ENCODE measurements at regions not wholly inside any gene's neighbourhood (a gene's known extent, or its start where the extent isn't known, plus 50 kb on each side); places are given as distances from the start of the nearest gene placed in this dataset.

DNA sequence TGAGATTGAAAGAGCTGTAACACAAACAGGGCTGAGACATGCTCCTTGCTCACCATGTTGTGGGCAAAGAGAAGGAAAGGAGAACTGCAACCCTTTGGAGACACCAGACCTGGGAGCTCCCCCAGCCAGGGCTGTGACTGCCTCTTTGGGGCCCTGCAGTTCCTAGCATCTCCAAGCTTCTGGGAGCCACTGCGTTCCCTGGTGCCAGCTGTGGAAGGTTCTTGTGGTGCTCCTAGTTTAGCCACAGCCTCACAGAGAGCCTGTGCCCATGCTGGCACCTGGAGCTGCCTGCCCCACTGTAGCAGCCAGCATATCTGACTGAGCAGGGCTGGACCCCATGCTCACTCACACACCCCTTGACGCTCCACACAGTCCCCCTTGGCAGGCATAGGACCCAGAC, 141.7 kb downstream of the PDHA2 start:
- Histone ChIP-seq H3K36me3 (no peaks in the 10 kb centered on the region), H3K27ac (no peak overlapping the region), H3K27me3 (ENCODE audit: insufficient read depth, low read depth, severe bottlenecking) (no peaks in the 10 kb centered on the region), H3K9me3 (ENCODE audit: severe bottlenecking) (peaks cover 18% of the 10 kb centered on the region), H3K4me3 (ENCODE audit: low read depth, low read length) (no peak overlapping the region)
- no peak for DNase-seq
- TF ChIP-seq, protein P1, sequence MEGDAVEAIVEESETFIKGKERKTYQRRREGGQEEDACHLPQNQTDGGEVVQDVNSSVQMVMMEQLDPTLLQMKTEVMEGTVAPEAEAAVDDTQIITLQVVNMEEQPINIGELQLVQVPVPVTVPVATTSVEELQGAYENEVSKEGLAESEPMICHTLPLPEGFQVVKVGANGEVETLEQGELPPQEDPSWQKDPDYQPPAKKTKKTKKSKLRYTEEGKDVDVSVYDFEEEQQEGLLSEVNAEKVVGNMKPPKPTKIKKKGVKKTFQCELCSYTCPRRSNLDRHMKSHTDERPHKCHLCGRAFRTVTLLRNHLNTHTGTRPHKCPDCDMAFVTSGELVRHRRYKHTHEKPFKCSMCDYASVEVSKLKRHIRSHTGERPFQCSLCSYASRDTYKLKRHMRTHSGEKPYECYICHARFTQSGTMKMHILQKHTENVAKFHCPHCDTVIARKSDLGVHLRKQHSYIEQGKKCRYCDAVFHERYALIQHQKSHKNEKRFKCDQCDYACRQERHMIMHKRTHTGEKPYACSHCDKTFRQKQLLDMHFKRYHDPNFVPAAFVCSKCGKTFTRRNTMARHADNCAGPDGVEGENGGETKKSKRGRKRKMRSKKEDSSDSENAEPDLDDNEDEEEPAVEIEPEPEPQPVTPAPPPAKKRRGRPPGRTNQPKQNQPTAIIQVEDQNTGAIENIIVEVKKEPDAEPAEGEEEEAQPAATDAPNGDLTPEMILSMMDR (IDR thresholded peaks at IDR 0.05; ENCODE audit: low read depth, low read length) = no peak

DNA sequence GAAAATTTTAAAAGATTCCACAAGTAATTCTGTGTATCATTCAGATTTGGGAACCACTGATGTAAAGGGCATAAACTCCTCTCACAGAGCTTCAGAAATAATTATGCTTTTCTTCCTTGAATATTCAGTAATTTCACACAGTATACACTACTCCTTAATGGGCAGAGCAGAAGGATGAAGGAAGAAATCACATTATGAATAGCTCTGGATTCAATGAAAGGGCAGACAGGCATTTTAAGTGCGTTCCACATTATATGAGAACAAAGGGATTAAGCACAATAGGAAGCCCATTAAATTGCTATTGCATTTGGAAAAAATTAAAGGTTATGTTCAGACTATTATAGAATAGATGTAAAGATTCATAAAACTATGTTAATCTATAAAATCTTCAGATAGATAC, 142.6 kb downstream of the PDHA2 start:
- H3K36me3 ChIP-seq = no peaks in the 10 kb centered on the region
- H3K4me3 ChIP-seq (ENCODE audit: low read depth, low read length) = no peak overlapping the region
- no peak overlapping the region for H3K27ac ChIP-seq
- TF ChIP-seq, protein P1 (IDR thresholded peaks at IDR 0.05; ENCODE audit: low read depth, low read length) = no peak
- no peaks in the 10 kb centered on the region for H3K27me3 ChIP-seq (ENCODE audit: insufficient read depth, low read depth, severe bottlenecking)
- no peak for DNase-seq
- H3K9me3 ChIP-seq (ENCODE audit: severe bottlenecking) = peaks cover 18% of the 10 kb centered on the region

DNA sequence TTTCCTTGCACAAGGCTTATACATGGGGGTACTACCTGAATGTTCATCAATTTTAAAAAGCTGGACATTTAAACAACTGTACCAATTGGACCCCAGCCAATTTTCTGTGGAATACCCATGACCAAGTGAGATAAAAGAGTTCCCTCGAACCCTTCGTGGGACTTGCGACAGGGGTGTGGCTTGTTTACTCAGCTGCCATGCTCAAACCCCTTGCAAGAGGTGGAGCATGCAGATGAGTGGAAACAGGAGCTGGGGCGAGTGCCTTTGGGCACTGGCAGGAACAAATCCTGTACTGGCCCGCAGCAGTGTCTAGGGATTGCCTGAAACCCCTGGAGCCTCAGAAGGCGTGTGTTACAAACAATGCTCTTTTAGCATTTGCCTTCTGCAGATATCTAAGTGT, 144.2 kb downstream of the PDHA2 start:
- H3K27ac ChIP-seq = no peak overlapping the region

DNA sequence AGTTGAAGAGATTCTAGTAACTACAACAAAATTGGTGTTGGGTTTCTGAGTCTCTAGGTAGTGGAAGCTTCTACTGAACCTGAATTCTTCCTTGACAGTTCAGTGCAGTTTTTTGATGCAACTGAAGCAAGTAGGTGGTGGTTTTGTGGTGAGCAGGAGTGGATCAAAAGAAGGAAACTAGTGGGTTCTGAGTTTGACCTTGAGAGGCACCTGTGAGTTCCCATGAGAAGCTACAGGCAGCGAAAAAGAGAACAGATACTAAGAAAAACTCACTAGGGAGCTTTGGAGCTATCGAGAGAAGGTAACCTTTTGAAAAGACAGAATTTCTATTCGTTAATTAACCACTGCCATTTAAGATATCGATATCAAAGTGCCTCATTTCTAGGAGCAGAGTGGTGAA, 145.2 kb downstream of the PDHA2 start:
- H3K27me3 ChIP-seq (ENCODE audit: insufficient read depth, low read depth, severe bottlenecking) = no peaks in the 10 kb centered on the region
- no peak overlapping the region for H3K4me3 ChIP-seq (ENCODE audit: low read depth, low read length)
- H3K27ac ChIP-seq = no peak overlapping the region
- DNase-seq = no peak
- TF ChIP-seq, protein P1 (IDR thresholded peaks at IDR 0.05; ENCODE audit: low read depth, low read length) = no peak
- H3K36me3 ChIP-seq = no peaks in the 10 kb centered on the region
- H3K9me3 ChIP-seq (ENCODE audit: severe bottlenecking) = peaks cover 13% of the 10 kb centered on the region

More for the DNA sequence above, 144.2 kb downstream of the PDHA2 start:
- Histone ChIP-seq H3K36me3 (no peaks in the 10 kb centered on the region), H3K4me3 (ENCODE audit: low read depth, low read length) (no peak overlapping the region), H3K27me3 (ENCODE audit: insufficient read depth, low read depth, severe bottlenecking) (no peaks in the 10 kb centered on the region), H3K9me3 (ENCODE audit: severe bottlenecking) (peaks cover 18% of the 10 kb centered on the region)
- DNase-seq = no peak
- TF ChIP-seq, protein P1 (IDR thresholded peaks at IDR 0.05; ENCODE audit: low read depth, low read length) = no peak

DNA sequence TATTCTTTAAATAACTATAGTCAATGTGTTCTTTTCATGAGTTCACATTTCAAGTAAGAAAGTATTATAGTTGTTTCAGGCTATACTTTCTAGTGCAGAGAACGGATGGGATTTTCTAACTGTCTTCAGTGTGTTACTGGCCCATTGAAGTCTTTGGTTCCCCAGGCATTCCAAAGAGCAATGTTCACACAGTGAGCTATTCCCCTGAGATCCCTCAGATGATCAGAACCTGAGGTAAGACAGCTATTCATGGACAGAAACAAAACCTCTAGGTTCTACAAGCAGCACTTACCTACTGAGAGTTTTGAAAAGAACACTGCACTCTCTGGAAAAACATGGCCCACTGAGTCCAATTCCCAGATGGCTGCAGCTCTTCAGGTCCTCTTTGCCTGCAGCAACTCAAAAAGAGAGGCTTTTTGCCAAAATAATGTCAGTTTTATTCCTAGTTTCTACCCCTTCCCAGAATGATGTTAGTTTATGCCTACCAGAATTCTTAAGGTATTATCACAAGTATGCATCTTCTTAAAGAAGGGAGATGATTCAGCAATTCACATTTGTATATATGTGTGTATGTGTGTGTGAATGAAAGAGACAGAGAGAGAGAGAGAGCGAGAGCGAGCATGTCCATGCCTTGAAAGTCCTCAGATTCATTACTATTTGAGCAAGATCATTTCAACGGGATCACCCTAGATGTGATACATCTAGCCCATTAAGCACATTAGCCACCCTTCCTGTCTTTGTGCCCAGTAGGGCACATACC, 146.1 kb downstream of the PDHA2 start:
- Histone ChIP-seq H3K36me3 (no peaks in the 10 kb centered on the region), H3K27ac (no peak overlapping the region), H3K4me3 (ENCODE audit: low read depth, low read length) (no peak overlapping the region), H3K9me3 (ENCODE audit: severe bottlenecking) (peaks cover 3% of the 10 kb centered on the region), H3K27me3 (ENCODE audit: insufficient read depth, low read depth, severe bottlenecking) (no peaks in the 10 kb centered on the region)
- DNase-seq = no peak
- TF ChIP-seq, protein P1 (IDR thresholded peaks at IDR 0.05; ENCODE audit: low read depth, low read length) = no peak

DNA sequence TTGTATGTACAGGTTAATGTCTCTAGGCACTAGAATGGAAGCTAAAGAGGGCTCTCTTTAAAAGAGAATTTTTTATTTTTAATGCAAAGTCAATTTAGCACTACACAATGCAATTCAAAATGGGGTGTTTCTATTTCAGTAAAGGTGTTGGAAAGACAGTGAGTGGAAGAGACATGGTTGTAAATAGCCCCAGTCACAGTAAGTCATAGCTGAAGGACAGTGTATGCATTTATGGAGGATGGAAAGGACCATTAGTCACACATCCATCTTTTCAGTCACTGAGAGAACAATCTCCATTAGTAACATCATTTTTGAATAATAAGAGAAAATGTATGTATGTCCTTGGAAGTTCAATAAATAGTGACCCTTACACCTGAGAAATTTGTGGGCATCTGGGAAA, 148.0 kb downstream of the PDHA2 start:
- no peaks in the 10 kb centered on the region for H3K36me3 ChIP-seq
- H3K4me3 ChIP-seq (ENCODE audit: low read depth, low read length) = no peak overlapping the region
- no peak overlapping the region for H3K27ac ChIP-seq
- no peaks in the 10 kb centered on the region for H3K27me3 ChIP-seq (ENCODE audit: insufficient read depth, low read depth, severe bottlenecking)
- no peak for DNase-seq
- TF ChIP-seq, protein P1 (IDR thresholded peaks at IDR 0.05; ENCODE audit: low read depth, low read length) = no peak
- no peaks in the 10 kb centered on the region for H3K9me3 ChIP-seq (ENCODE audit: severe bottlenecking)

Data from WERI-Rb-1 (cell line).